ENCODE measurements at regions not wholly inside any gene's neighbourhood (a gene's known extent, or its start where the extent isn't known, plus 50 kb on each side); places are given as distances from the start of the nearest gene placed in this dataset.

DNA sequence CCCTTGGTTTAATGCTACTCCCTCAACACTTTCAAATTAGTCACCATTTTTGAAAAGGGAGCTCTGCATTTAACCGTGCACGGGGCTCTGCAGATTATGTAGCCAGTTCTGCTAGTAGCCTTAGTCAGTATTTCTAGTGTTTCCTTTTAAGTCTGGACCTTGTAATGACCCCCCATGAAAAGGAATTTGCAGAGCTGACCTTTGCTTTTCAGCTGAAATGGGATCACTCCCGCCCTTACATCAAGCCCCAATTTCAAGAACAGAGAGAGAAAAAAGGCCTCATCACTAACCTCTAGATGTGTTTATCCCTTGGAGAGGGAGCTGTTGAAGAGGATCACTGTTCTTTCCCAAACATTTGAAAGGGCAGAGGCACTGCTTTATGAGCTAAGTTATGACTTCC, 490.7 kb upstream of the BTBD3 start:
- TF ChIP-seq, protein P1, sequence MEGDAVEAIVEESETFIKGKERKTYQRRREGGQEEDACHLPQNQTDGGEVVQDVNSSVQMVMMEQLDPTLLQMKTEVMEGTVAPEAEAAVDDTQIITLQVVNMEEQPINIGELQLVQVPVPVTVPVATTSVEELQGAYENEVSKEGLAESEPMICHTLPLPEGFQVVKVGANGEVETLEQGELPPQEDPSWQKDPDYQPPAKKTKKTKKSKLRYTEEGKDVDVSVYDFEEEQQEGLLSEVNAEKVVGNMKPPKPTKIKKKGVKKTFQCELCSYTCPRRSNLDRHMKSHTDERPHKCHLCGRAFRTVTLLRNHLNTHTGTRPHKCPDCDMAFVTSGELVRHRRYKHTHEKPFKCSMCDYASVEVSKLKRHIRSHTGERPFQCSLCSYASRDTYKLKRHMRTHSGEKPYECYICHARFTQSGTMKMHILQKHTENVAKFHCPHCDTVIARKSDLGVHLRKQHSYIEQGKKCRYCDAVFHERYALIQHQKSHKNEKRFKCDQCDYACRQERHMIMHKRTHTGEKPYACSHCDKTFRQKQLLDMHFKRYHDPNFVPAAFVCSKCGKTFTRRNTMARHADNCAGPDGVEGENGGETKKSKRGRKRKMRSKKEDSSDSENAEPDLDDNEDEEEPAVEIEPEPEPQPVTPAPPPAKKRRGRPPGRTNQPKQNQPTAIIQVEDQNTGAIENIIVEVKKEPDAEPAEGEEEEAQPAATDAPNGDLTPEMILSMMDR (IDR thresholded peaks at IDR 0.05; ENCODE audit: insufficient read depth, low read length, poor library complexity, severe bottlenecking), result no peak
- no peaks in the 10 kb centered on the region for H3K27me3 ChIP-seq (replicated peaks; ENCODE audit: control insufficient read depth, insufficient read depth, low read length)

DNA sequence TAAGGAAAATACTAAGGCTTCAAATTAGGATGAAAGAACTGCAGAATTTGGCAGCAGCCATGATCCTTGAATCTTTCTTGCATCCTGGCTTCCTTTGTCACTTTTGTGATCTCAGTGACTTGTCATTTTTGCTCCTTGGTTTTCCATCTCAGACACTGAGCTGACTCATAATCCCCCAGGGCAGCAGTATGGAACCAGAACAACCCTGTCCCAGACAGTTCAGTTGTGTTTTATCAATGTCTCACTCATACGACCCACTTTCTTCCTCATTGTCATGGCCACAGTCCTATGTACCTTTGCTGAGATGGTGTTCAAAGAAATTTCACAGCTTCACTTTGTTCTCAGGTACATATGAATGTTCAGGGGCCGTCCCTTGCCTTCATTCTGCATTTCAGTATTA, 488.5 kb upstream of the BTBD3 start:
- Histone ChIP-seq H3K4me3 (replicated peaks; ENCODE audit: low read depth, low read length) (no peak overlapping the region), H3K27me3 (replicated peaks; ENCODE audit: control insufficient read depth, insufficient read depth, low read length) (no peaks in the 10 kb centered on the region), H3K36me3 (ENCODE audit: control insufficient read depth, insufficient read depth, low read length) (no peaks in the 10 kb centered on the region)
- no peak for DNase-seq (ENCODE audit: extremely low read depth, insufficient read length)
- TF ChIP-seq, protein P1 (IDR thresholded peaks at IDR 0.05; ENCODE audit: insufficient read depth, low read length, poor library complexity, severe bottlenecking), result no peak

More for the DNA sequence above, 490.7 kb upstream of the BTBD3 start:
- no peak for DNase-seq (ENCODE audit: extremely low read depth, insufficient read length)
- Histone ChIP-seq H3K4me3 (replicated peaks; ENCODE audit: low read depth, low read length) (no peak overlapping the region), H3K36me3 (ENCODE audit: control insufficient read depth, insufficient read depth, low read length) (no peaks in the 10 kb centered on the region)

DNA sequence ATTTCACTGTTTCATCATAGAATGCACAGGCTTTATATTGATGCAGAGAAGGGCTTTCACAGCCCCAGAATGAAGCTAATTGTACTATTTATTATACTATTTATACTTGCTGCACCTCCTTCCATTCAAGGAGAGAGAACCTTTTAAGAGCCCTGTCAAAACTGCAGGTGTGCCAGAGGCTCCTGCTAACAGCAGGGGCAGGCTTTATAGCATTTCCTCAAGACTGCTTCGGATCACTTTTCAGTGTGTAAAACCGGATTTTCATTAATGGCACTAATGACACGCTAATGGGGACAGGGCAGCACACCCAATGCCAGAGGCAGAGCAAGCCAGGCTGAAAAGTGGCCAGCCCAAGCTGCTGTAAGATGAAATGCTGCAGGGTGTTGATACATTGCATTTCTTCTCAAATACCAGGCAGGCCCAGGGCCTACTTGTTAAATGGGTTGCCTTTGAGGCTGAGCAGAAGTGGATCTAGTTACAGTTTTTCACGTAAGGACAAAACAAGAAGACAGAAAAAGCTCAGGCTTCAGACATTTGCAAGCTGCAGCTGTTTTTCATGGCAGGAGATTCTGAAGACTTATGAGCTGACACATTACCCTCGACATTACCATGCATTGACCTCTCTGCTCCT, 487.7 kb upstream of the BTBD3 start:
- DNase-seq (ENCODE audit: extremely low read depth, insufficient read length), result no peak
- H3K27me3 ChIP-seq (replicated peaks; ENCODE audit: control insufficient read depth, insufficient read depth, low read length), result no peaks in the 10 kb centered on the region

DNA sequence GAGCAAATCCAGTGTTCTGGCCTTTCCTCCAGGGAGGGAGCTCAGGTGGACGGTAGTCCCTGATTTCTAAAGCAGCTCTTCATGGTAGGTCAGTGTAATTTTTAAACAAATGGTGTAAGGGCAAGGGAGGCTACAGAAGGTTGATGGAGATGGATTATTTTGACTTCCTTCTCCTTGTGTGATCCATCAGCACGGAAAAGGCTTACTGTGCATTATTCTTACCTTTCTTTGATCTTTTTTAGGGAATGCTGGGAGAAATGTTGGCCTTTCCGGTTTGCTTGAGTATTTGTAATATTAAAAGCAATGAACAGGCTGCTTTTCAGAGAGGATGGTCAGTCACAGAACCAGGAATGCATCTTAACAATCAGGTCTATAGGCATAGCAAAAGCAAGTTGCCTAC, 487.0 kb upstream of the BTBD3 start:
- Histone ChIP-seq H3K36me3 (ENCODE audit: control insufficient read depth, insufficient read depth, low read length) (no peaks in the 10 kb centered on the region), H3K27me3 (replicated peaks; ENCODE audit: control insufficient read depth, insufficient read depth, low read length) (no peaks in the 10 kb centered on the region), H3K4me3 (replicated peaks; ENCODE audit: low read depth, low read length) (no peak overlapping the region)
- TF ChIP-seq, protein P1 (IDR thresholded peaks at IDR 0.05; ENCODE audit: insufficient read depth, low read length, poor library complexity, severe bottlenecking), result no peak
- DNase-seq (ENCODE audit: extremely low read depth, insufficient read length), result no peak

More for the DNA sequence above, 487.7 kb upstream of the BTBD3 start:
- H3K36me3 ChIP-seq (ENCODE audit: control insufficient read depth, insufficient read depth, low read length), result no peaks in the 10 kb centered on the region
- no peak overlapping the region for H3K4me3 ChIP-seq (replicated peaks; ENCODE audit: low read depth, low read length)
- TF ChIP-seq, protein P1 (IDR thresholded peaks at IDR 0.05; ENCODE audit: insufficient read depth, low read length, poor library complexity, severe bottlenecking), result no peak

DNA sequence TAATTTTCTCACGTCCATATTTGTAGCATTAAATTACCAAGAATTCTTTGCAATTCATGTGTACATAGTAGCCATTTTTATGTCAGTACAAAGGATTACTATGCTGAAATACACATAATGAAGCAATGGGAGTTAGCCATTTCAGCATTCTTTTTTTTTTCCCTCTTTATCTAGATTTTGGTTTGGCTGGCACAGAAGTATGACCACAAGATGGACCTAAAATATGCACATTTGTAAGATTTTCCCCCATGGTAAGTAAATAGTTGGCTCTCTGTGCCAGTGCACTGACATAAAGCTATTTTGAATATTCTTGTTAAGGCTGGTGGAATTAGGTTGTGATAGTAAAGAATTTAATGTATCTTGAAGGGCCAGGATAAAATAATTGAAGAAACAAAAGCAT, 486.1 kb upstream of the BTBD3 start:
- no peaks in the 10 kb centered on the region for H3K27me3 ChIP-seq (replicated peaks; ENCODE audit: control insufficient read depth, insufficient read depth, low read length)
- no peak overlapping the region for H3K4me3 ChIP-seq (replicated peaks; ENCODE audit: low read depth, low read length)
- H3K36me3 ChIP-seq (ENCODE audit: control insufficient read depth, insufficient read depth, low read length), result no peaks in the 10 kb centered on the region
- TF ChIP-seq, protein P1 (IDR thresholded peaks at IDR 0.05; ENCODE audit: insufficient read depth, low read length, poor library complexity, severe bottlenecking), result no peak
- no peak for DNase-seq (ENCODE audit: extremely low read depth, insufficient read length)

DNA sequence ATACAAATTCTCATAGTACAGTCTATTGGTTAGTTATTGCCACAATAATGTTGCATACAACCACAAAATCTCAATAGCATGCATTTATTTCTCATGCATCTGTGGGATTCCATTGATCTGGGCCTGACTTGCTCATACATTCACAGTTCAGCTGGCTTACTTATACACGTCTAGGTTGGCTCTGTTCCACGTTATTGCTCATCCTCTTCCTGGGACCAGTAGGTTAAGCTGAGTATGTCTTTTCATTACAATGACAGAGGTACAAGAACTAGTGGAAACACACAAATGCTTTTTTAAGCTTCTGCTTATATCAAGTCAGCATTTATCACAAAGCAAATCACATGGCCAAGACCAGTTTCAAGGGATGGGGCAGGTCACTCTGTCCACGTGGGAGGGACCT, 485.3 kb upstream of the BTBD3 start:
- TF ChIP-seq, protein P1 (IDR thresholded peaks at IDR 0.05; ENCODE audit: insufficient read depth, low read length, poor library complexity, severe bottlenecking), result no peak
- Histone ChIP-seq H3K4me3 (replicated peaks; ENCODE audit: low read depth, low read length) (no peak overlapping the region), H3K27me3 (replicated peaks; ENCODE audit: control insufficient read depth, insufficient read depth, low read length) (no peaks in the 10 kb centered on the region), H3K36me3 (ENCODE audit: control insufficient read depth, insufficient read depth, low read length) (no peaks in the 10 kb centered on the region)
- no peak for DNase-seq (ENCODE audit: extremely low read depth, insufficient read length)
